ENCODE measurements at regions not wholly inside any gene's neighbourhood (a gene's known extent, or its start where the extent isn't known, plus 50 kb on each side); places are given as distances from the start of the nearest gene placed in this dataset.
A peak's percentile ranks its signal among the peaks of the same experiment; 100 is the strongest.

- in situ Hi-C loops (cut with HindIII; ENCODE audit: low sequenced_read_pairs): no loop called here
- DNase-seq (ENCODE audit: low spot score): no peak
These were observed 96.0 kb upstream of the BDNF start for GRCh38 chr11:27795955-27796861.

GRCh38 chr11:27786864-27787263, 86.6 kb upstream of the BDNF start:
- in situ Hi-C loops (cut with HindIII; ENCODE audit: low sequenced_read_pairs): no loop called here
- no peak for DNase-seq (ENCODE audit: low spot score)

GRCh38 chr11:27786331-27786730, 86.1 kb upstream of the BDNF start:
- no peak for DNase-seq (ENCODE audit: low spot score)

GRCh38 chr11:27783701-27784355, 83.6 kb upstream of the BDNF start:
- in situ Hi-C loops (cut with HindIII; ENCODE audit: low sequenced_read_pairs): no loop called here
- no peak for DNase-seq (ENCODE audit: low spot score)

More at GRCh38 chr11:27786331-27786730, 86.1 kb upstream of the BDNF start:
- in situ Hi-C loops (cut with HindIII; ENCODE audit: low sequenced_read_pairs): no loop called here

GRCh38 chr11:27777033-27777432, 76.8 kb upstream of the BDNF start:
- in situ Hi-C loops (cut with HindIII; ENCODE audit: low sequenced_read_pairs): no loop called here
- no peak for DNase-seq (ENCODE audit: low spot score)

- in situ Hi-C loops (cut with HindIII; ENCODE audit: low sequenced_read_pairs): no loop called here
- no peak for DNase-seq (ENCODE audit: low spot score)
These were observed 73.6 kb upstream of the BDNF start for GRCh38 chr11:27773884-27774283.

GRCh38 chr11:27771516-27771915, 71.3 kb upstream of the BDNF start:
- in situ Hi-C loops (cut with HindIII; ENCODE audit: low sequenced_read_pairs): no loop called here

GRCh38 chr11:27770576-27770975, 70.3 kb upstream of the BDNF start:
- DNase-seq (ENCODE audit: low spot score): no peak
- in situ Hi-C loops (cut with HindIII; ENCODE audit: low sequenced_read_pairs): no loop called here

More at GRCh38 chr11:27771516-27771915, 71.3 kb upstream of the BDNF start:
- DNase-seq (ENCODE audit: low spot score): no peak

- in situ Hi-C loops (cut with HindIII; ENCODE audit: low sequenced_read_pairs): no loop called here
- DNase-seq (ENCODE audit: low spot score): no peak
These were observed 63.5 kb upstream of the BDNF start for GRCh38 chr11:27763736-27764135.

- DNase-seq (ENCODE audit: low spot score): no peak
- in situ Hi-C loops (cut with HindIII; ENCODE audit: low sequenced_read_pairs): no loop called here
These were observed 61.1 kb upstream of the BDNF start for GRCh38 chr11:27761356-27761755.

- in situ Hi-C loops (cut with HindIII; ENCODE audit: low sequenced_read_pairs): no loop called here
- DNase-seq (ENCODE audit: low spot score): peak; percentile 37
These were observed 57.7 kb upstream of the BDNF start for GRCh38 chr11:27757953-27758352.

- no peak for DNase-seq (ENCODE audit: low spot score)
- in situ Hi-C loops (cut with HindIII; ENCODE audit: low sequenced_read_pairs): no loop called here
These were observed 54.1 kb upstream of the BDNF start for GRCh38 chr11:27754035-27755017.

Data from G401 (cell line).